ENCODE measurements at regions not wholly inside any gene's neighbourhood (a gene's known extent, or its start where the extent isn't known, plus 50 kb on each side); places are given as distances from the start of the nearest gene placed in this dataset.

DNA sequence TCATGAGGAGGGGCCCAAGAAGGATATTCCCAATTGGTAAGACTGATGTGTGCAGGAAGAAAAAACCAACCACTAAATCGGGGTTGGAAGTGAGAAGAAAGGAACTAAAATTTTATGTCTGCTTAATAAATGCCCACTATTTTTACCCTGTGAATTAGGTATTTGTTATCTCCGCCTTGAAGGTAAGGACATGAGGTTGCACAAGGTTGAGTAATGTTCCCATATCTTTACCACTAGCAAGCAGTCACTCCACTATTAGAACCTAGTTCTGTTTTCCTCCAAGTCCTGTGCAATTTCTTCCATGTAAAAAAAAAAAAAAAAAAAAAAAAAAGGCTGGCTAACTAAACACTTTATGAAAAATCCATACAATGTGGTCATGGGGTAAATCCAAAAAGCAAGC lies 318.5 kb upstream of the SLCO3A1 start:
- Histone ChIP-seq H3K36me3 (ENCODE audit: control insufficient read depth, insufficient read depth, low read length) (no peaks in the 10 kb centered on the region), H3K27me3 (replicated peaks; ENCODE audit: control insufficient read depth, insufficient read depth, low read length) (no peaks in the 10 kb centered on the region; the same call in 1 of the 2 replicates), H3K4me3 (replicated peaks; ENCODE audit: low read depth, low read length) (no peak overlapping the region)
- DNase-seq (ENCODE audit: extremely low read depth, insufficient read length) = no peak
- TF ChIP-seq, protein P1, sequence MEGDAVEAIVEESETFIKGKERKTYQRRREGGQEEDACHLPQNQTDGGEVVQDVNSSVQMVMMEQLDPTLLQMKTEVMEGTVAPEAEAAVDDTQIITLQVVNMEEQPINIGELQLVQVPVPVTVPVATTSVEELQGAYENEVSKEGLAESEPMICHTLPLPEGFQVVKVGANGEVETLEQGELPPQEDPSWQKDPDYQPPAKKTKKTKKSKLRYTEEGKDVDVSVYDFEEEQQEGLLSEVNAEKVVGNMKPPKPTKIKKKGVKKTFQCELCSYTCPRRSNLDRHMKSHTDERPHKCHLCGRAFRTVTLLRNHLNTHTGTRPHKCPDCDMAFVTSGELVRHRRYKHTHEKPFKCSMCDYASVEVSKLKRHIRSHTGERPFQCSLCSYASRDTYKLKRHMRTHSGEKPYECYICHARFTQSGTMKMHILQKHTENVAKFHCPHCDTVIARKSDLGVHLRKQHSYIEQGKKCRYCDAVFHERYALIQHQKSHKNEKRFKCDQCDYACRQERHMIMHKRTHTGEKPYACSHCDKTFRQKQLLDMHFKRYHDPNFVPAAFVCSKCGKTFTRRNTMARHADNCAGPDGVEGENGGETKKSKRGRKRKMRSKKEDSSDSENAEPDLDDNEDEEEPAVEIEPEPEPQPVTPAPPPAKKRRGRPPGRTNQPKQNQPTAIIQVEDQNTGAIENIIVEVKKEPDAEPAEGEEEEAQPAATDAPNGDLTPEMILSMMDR (IDR thresholded peaks at IDR 0.05; ENCODE audit: insufficient read depth, low read length, poor library complexity, severe bottlenecking) = no peak

DNA sequence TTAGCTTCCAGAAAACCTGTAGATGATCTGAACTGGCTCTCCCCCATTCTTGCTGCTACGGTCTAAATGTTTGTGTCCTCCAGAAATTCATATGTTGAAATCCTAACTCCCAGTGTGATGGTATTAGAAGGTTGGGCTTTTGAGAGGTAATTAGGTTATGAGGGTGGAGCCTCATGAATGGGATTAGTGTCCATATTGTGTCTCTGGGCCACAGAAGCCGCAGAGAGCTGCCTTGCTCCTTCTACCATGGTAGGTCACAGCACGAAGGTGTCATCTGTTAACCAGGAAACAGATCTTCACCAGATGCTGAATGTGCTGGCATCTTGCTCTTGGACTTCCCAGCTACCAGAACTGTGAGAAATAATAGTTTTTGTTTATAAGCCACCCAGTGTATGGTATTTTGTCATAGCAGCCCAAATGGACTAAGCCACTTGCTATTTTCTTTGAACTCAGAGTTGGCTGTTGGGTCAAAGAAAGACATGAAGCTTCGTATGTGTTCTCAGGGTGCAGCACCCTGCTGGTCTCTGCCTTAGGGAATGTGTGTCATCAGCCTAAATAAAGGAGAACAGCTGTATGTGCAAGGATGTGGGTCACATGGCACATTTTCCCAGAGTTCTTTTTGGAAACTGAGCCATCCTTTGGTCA lies 317.5 kb upstream of the SLCO3A1 start:
- H3K36me3 ChIP-seq (ENCODE audit: control insufficient read depth, insufficient read depth, low read length) = no peaks in the 10 kb centered on the region
- no peak for DNase-seq (ENCODE audit: extremely low read depth, insufficient read length)
- H3K27me3 ChIP-seq (replicated peaks; ENCODE audit: control insufficient read depth, insufficient read depth, low read length) = no peaks in the 10 kb centered on the region; the same call in 1 of the 2 replicates
- H3K4me3 ChIP-seq (replicated peaks; ENCODE audit: low read depth, low read length) = no peak overlapping the region
- TF ChIP-seq, protein P1 (IDR thresholded peaks at IDR 0.05; ENCODE audit: insufficient read depth, low read length, poor library complexity, severe bottlenecking) = no peak

DNA sequence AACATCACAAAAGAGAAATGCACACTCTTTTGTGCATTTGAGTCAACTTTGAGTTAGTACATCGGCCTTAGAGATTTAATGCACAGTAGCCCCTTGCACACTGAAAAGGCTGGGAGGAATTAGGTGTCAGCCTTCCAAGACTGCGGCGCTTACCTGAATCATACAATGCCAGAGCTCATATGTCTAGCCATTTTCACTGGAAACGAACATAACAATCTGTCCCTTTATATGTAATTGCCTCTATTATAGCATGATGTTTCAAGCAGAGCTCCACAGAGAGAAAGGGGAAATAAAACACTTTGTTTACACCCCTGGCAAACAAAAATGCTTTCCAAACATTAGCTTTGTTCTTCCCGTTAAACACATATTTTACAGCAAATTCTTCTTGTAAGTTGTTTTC lies 315.7 kb upstream of the SLCO3A1 start:
- TF ChIP-seq, protein P1 (IDR thresholded peaks at IDR 0.05; ENCODE audit: insufficient read depth, low read length, poor library complexity, severe bottlenecking) = no peak
- Histone ChIP-seq H3K36me3 (ENCODE audit: control insufficient read depth, insufficient read depth, low read length) (no peaks in the 10 kb centered on the region), H3K4me3 (replicated peaks; ENCODE audit: low read depth, low read length) (no peak overlapping the region), H3K27me3 (replicated peaks; ENCODE audit: control insufficient read depth, insufficient read depth, low read length) (no peaks in the 10 kb centered on the region)
- no peak for DNase-seq (ENCODE audit: extremely low read depth, insufficient read length)

DNA sequence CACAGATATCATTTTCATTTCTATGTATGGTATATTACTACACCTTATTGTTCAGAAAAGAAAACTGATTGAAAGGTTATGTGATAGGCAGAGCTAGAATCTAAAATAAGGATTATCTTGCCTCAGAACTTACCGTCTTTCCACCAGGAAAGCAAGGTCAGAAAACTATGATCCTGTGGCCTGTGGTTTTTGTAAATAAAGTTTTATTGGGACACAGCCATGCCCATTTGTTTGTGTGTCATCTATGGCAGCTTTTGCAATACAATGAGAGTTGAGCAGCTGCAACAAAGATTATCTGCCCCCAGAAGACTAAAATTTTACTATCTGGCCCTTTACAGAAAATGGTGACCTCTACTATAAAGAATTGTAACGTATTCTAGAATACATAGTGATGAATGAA lies 314.7 kb upstream of the SLCO3A1 start:
- no peak overlapping the region for H3K4me3 ChIP-seq (replicated peaks; ENCODE audit: low read depth, low read length)
- TF ChIP-seq, protein P1 (IDR thresholded peaks at IDR 0.05; ENCODE audit: insufficient read depth, low read length, poor library complexity, severe bottlenecking) = no peak
- no peaks in the 10 kb centered on the region; the same call in 1 of the 2 replicates for H3K27me3 ChIP-seq (replicated peaks; ENCODE audit: control insufficient read depth, insufficient read depth, low read length)
- no peaks in the 10 kb centered on the region for H3K36me3 ChIP-seq (ENCODE audit: control insufficient read depth, insufficient read depth, low read length)
- DNase-seq (ENCODE audit: extremely low read depth, insufficient read length) = no peak

DNA sequence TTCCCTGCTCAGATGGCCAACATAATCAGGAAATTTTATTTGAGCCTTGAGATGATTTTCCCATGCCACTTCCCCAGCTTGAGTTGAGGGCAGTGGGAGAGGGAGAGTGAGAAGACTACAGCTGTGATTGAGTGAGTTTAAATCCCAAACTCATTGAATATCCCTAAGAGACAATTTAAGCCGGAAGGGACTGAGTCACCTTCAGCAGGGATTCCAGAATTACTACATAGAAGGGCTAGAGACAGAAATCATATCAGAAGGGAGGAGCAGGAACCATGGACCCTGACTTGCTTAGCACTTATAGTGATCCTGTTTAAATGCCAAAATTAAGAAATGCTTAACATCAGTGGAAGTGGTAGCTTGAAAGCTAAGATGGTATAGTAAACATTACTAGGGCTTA lies 312.2 kb upstream of the SLCO3A1 start:
- H3K36me3 ChIP-seq (ENCODE audit: control insufficient read depth, insufficient read depth, low read length) = no peaks in the 10 kb centered on the region
- no peak overlapping the region for H3K4me3 ChIP-seq (replicated peaks; ENCODE audit: low read depth, low read length)
- DNase-seq (ENCODE audit: extremely low read depth, insufficient read length) = no peak
- no peaks in the 10 kb centered on the region; the same call in 1 of the 2 replicates for H3K27me3 ChIP-seq (replicated peaks; ENCODE audit: control insufficient read depth, insufficient read depth, low read length)
- TF ChIP-seq, protein P1 (IDR thresholded peaks at IDR 0.05; ENCODE audit: insufficient read depth, low read length, poor library complexity, severe bottlenecking) = no peak

DNA sequence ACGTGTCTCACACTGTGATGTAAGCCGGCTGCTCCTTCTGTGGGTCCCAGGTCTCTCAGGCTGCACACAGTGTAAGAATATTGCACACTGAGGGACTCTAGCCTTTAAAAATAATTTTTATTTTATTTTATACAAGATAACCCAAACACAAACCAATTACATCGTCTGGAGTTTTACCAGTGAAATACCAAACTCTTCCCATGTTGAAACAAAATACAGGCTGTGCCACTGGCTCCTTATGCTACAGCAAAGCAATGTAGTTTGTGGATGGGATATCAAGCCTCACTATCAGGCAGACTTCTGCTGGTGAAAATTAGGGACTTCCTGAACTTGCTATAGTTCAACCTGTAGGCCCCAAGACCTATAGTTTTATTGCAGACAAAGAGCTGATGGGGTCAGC lies 311.3 kb upstream of the SLCO3A1 start:
- no peaks in the 10 kb centered on the region; the same call in 1 of the 2 replicates for H3K27me3 ChIP-seq (replicated peaks; ENCODE audit: control insufficient read depth, insufficient read depth, low read length)
- H3K36me3 ChIP-seq (ENCODE audit: control insufficient read depth, insufficient read depth, low read length) = no peaks in the 10 kb centered on the region
- no peak overlapping the region for H3K4me3 ChIP-seq (replicated peaks; ENCODE audit: low read depth, low read length)
- TF ChIP-seq, protein P1 (IDR thresholded peaks at IDR 0.05; ENCODE audit: insufficient read depth, low read length, poor library complexity, severe bottlenecking) = no peak
- no peak for DNase-seq (ENCODE audit: extremely low read depth, insufficient read length)

Data from GM06990 (cell line).